Osteocyte (in vitro differentiated cells): ENCODE measurements at regions not wholly inside any gene's neighbourhood (a gene's known extent, or its start where the extent isn't known, plus 50 kb on each side); places are given as distances from the start of the nearest gene placed in this dataset.
A peak's percentile ranks its signal among the peaks of the same experiment; 100 is the strongest.

Experiments
- DNase-seq: peaks from one replicate; pipeline ENCODE4 v3.0.0; 2021; ENCODE audit warnings: mixed read lengths; ENCODE audit not compliant: unreplicated experiment; ENCODE audit errors: extremely low spot score
- H3K27ac Mint-ChIP-seq: one replicate; pipeline ENCODE4 v1.8.0; 2021; ENCODE audit warnings: mild to moderate bottlenecking, mixed read lengths; ENCODE audit not compliant: unreplicated experiment
- H3K27me3 Mint-ChIP-seq: one replicate; pipeline ENCODE4 v1.8.0; 2021; ENCODE audit warnings: mixed read lengths; ENCODE audit not compliant: unreplicated experiment
- H3K36me3 Mint-ChIP-seq: one replicate; pipeline ENCODE4 v1.8.0; 2021; ENCODE audit warnings: mixed read lengths; ENCODE audit not compliant: unreplicated experiment
- H3K4me1 Mint-ChIP-seq: one replicate; pipeline ENCODE4 v1.8.0; 2021; ENCODE audit warnings: mixed read lengths; ENCODE audit not compliant: unreplicated experiment
- H3K4me3 Mint-ChIP-seq: one replicate; pipeline ENCODE4 v1.8.0; 2021; ENCODE audit warnings: mild to moderate bottlenecking, moderate library complexity, mixed read lengths; ENCODE audit not compliant: unreplicated experiment
- H3K9me3 Mint-ChIP-seq: one replicate; pipeline ENCODE4 v1.8.0; 2021; ENCODE audit warnings: mixed read lengths; ENCODE audit not compliant: unreplicated experiment
- TF ChIP-seq, protein P1 (sequence below): fragments of 200-600 bp; sonication (generic); IDR thresholded peaks from 2 replicates; pipeline ENCODE4 v1.5.0; 2021; ENCODE audit warnings: antibody characterized with exemption, mild to moderate bottlenecking, moderate library complexity

DNA sequence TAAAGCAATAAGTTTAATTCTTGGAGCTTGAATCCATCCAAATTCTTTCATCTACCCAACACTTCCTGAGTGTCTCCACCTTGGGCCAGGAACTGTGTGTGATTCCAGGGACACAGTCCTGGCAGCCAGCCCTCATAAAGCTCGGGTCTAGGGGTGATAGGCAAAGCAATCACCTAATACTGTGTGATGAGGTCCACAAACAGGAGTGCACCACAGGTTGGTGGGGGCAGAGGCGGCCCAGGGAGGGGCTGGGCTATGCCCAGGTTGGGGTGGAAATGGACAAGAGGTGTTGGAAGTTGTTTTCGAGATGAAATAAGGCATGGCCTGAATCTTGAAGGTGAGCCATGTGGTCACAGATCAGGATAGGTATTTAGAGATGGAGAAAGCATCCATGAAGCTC, 133.9 kb upstream of the PTCH1 start:
- TF ChIP-seq, protein P1, sequence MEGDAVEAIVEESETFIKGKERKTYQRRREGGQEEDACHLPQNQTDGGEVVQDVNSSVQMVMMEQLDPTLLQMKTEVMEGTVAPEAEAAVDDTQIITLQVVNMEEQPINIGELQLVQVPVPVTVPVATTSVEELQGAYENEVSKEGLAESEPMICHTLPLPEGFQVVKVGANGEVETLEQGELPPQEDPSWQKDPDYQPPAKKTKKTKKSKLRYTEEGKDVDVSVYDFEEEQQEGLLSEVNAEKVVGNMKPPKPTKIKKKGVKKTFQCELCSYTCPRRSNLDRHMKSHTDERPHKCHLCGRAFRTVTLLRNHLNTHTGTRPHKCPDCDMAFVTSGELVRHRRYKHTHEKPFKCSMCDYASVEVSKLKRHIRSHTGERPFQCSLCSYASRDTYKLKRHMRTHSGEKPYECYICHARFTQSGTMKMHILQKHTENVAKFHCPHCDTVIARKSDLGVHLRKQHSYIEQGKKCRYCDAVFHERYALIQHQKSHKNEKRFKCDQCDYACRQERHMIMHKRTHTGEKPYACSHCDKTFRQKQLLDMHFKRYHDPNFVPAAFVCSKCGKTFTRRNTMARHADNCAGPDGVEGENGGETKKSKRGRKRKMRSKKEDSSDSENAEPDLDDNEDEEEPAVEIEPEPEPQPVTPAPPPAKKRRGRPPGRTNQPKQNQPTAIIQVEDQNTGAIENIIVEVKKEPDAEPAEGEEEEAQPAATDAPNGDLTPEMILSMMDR: no peak
- peaks cover 4% of the 10 kb centered on the region for H3K4me1 Mint-ChIP-seq
- H3K27ac Mint-ChIP-seq: no peak overlapping the region
- H3K4me3 Mint-ChIP-seq: no peak overlapping the region
- H3K9me3 Mint-ChIP-seq: no peaks in the 10 kb centered on the region
- peaks cover 2% of the 10 kb centered on the region for H3K36me3 Mint-ChIP-seq
- no peak for DNase-seq
- H3K27me3 Mint-ChIP-seq: peaks cover 30% of the 10 kb centered on the region

DNA sequence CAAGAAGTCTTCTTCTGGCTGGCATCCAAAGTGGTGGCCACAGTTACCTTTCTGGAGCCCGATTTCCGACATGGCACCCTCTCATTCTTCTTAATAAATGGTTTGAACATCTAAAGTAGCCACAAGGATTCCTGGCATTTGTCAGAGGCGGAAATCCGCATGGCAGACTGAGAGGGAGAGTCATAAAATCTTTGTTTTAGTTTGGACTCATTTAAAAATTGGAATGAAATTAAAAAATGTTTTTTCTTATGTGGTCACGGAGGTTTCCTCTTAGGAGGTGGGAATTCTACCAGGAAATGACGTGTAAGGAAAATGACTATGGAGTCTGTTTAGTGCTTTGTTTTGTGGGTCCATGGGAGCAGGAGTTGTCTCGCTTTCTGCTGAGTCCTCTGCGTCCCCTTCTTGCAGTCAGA, 133.0 kb upstream of the PTCH1 start:
- H3K4me3 Mint-ChIP-seq: no peak overlapping the region
- H3K27ac Mint-ChIP-seq: no peak overlapping the region
- peaks cover 2% of the 10 kb centered on the region for H3K36me3 Mint-ChIP-seq
- peaks cover 27% of the 10 kb centered on the region for H3K27me3 Mint-ChIP-seq
- TF ChIP-seq, protein P1: no peak
- H3K9me3 Mint-ChIP-seq: no peaks in the 10 kb centered on the region
- H3K4me1 Mint-ChIP-seq: peaks cover 6% of the 10 kb centered on the region
- DNase-seq: no peak

DNA sequence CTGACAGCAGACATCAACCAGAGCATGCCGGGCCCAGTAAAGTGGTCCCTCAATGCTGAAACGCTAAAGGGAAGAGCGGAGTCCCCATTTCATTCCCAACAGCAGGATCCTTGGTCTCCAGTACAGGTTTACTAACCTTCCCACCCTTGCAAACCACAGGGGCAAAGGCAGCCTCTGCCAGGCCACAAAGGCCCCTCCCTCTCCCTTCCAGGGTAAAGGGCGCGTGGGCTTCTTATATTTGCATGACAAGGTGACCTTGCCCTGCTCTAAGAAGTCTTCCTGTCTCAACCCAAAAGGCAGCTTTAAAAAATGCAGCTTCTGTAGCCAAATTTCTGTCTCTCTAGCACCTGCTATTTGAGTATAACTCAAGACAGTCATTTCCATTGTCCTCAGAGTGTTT, 131.5 kb upstream of the PTCH1 start:
- TF ChIP-seq, protein P1: no peak
- Mint-ChIP-seq H3K36me3 (peaks cover 2% of the 10 kb centered on the region), H3K27ac (no peak overlapping the region), H3K27me3 (peaks cover 27% of the 10 kb centered on the region), H3K4me1 (peaks cover 16% of the 10 kb centered on the region), H3K9me3 (no peaks in the 10 kb centered on the region), H3K4me3 (no peak overlapping the region)
- DNase-seq: no peak

DNA sequence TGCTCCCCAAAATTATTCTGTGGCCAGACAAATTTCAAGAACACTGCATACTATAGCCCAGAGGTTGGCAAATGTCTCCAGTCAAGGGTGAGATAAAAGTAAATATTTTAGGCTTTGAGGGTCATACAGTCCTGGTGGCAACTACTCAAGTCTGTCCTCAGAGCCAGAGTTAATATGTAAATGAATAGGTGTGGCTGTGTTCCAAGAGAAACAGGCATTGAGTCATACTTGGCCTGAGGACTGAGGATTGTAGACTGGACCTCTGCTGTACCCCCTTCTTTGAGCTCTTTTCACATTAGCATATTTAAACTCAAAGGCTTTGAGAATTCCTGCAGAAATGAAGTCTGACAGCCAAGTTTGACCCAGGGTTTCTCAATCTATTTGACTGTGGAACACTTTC, 129.2 kb upstream of the PTCH1 start:
- no peak overlapping the region for H3K27ac Mint-ChIP-seq
- DNase-seq: no peak
- peaks cover 19% of the 10 kb centered on the region for H3K4me1 Mint-ChIP-seq
- H3K36me3 Mint-ChIP-seq: peaks cover 2% of the 10 kb centered on the region
- peaks cover 21% of the 10 kb centered on the region for H3K27me3 Mint-ChIP-seq
- H3K4me3 Mint-ChIP-seq: no peak overlapping the region
- no peaks in the 10 kb centered on the region for H3K9me3 Mint-ChIP-seq
- TF ChIP-seq, protein P1: no peak

DNA sequence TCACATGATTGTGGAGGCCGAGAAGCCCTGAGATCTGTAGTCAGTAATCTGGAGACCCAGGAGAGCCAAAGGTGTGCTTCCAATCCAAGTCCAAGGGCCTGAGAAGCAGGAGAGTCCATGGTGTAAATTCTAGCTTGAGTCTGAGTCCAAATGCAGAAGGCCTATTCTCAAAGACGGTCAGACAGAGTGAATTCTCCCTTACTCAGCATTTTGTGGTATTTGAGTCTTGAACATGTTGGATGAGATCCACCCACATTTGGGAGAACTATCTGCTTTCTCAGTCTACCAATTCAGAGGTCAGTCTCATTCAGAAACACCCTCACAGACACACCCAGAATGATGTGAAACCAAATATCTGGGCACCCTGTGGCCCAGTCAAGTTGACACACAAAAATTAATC, 128.8 kb upstream of the PTCH1 start:
- DNase-seq: peak; percentile 23
- Mint-ChIP-seq H3K4me3 (no peak overlapping the region), H3K36me3 (peaks cover 2% of the 10 kb centered on the region), H3K27me3 (peaks cover 17% of the 10 kb centered on the region), H3K9me3 (no peaks in the 10 kb centered on the region), H3K27ac (no peak overlapping the region), H3K4me1 (peaks cover 23% of the 10 kb centered on the region)
- TF ChIP-seq, protein P1: no peak
